SH-SY5Y (cell line): ENCODE measurements at regions not wholly inside any gene's neighbourhood (a gene's known extent, or its start where the extent isn't known, plus 50 kb on each side); places are given as distances from the start of the nearest gene placed in this dataset.

Source experiments
- GATA2 ChIP-seq: IDR thresholded peaks from 2 replicates; pipeline ENCODE4 v1.6.1; 2011; ENCODE audit warnings: mild to moderate bottlenecking, low read depth, low read length
- GATA3 ChIP-seq: IDR thresholded peaks from 2 replicates; pipeline ENCODE4 v1.6.1; 2011; ENCODE audit warnings: low read depth, mild to moderate bottlenecking, low read length, moderate library complexity

DNA sequence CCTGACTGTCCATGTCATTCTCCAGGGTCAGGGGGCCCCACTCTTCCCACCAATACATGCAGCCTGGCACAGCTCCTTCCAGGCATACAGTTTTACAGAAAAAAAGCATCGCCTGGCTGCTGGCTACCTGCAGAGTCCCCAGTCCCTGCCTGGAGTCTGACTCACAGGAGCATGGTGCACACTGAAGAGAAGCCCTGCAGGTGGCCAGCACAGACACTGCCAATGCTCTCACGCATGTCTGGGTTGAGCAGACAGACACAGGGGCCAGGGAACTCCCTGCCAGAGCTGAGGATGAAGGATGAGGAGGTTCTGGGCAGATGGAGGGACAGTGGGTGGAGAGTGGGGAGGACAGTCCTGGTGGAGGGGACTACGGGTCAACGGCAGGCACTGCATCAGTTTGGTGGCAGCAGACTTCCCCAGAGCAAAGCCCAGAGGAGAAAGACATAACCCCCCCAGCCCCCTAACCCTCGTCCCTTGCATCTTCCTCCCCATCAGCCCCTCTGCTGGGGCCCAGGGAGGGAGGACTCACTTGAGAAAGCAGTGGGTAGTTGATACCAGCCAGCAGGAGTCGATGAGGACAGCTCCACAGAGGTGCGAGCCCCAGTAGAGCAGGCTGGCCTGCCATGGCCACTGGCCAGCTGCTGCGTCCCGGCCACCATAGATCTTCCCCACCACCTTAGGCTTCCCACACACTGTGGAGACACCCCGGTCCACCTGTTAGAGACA, 72.9 kb upstream of the SPTLC1 start:
- TF ChIP-seq GATA2: no peak
- TF ChIP-seq GATA3: no peak
